Hepatocyte (in vitro differentiated cells): ENCODE measurements at regions not wholly inside any gene's neighbourhood (a gene's known extent, or its start where the extent isn't known, plus 50 kb on each side); places are given as distances from the start of the nearest gene placed in this dataset.
"Not testable (repeated sequence)": the region's sequence is repeated elsewhere in the genome, so short reads cannot be mapped to it uniquely, and the experiment has no call there.

Experiments used
- DNase-seq: peaks from one replicate; pipeline ENCODE4 v3.0.0-alpha.2; 2016; ENCODE audit warnings: low spot score
- H2AFZ ChIP-seq: fragments of 200-600 bp; sonication (generic); 2 replicates; pipeline ENCODE4 v1.6.0; 2016; ENCODE audit warnings: antibody characterized with exemption, mild to moderate bottlenecking
- H3K27ac ChIP-seq: fragments of 200-600 bp; sonication (generic); 2 replicates; pipeline ENCODE4 v1.5.1; 2016; ENCODE audit warnings: mild to moderate bottlenecking
- H3K27me3 ChIP-seq: fragments of 200-600 bp; sonication (generic); 2 replicates; pipeline ENCODE4 v1.6.1; 2016
- H3K36me3 ChIP-seq: fragments of 200-600 bp; sonication (generic); replicated peaks from 2 replicates; pipeline ENCODE4 v1.5.1; 2016; ENCODE audit warnings: low read depth; ENCODE audit not compliant: insufficient read depth
- H3K4me1 ChIP-seq: fragments of 200-600 bp; sonication (generic); 2 replicates; pipeline ENCODE4 v1.5.1; 2016; ENCODE audit warnings: mild to moderate bottlenecking, moderate library complexity; ENCODE audit not compliant: insufficient read depth
- H3K4me2 ChIP-seq: fragments of 200-600 bp; sonication (generic); 2 replicates; pipeline ENCODE4 v1.6.0; 2016
- H3K4me3 ChIP-seq: fragments of 200-600 bp; sonication (generic); 2 replicates; pipeline ENCODE4 v1.5.1; 2016; ENCODE audit warnings: mild to moderate bottlenecking
- H3K79me2 ChIP-seq: fragments of 200-600 bp; sonication (generic); 2 replicates; pipeline ENCODE4 v1.6.0; 2017; ENCODE audit warnings: mild to moderate bottlenecking
- H3K9me2 ChIP-seq: fragments of 200-600 bp; sonication (generic); replicated peaks from 2 replicates; pipeline ENCODE4 v1.6.0; 2017; ENCODE audit warnings: mild to moderate bottlenecking; ENCODE audit not compliant: insufficient read depth
- H3K9me3 ChIP-seq: fragments of 200-600 bp; sonication (generic); 2 replicates; pipeline ENCODE4 v1.5.1; 2016; ENCODE audit warnings: low read depth, mild to moderate bottlenecking
- H4K20me1 ChIP-seq: fragments of 200-600 bp; sonication (generic); 2 replicates; pipeline ENCODE4 v1.6.0; 2016; ENCODE audit warnings: mild to moderate bottlenecking; ENCODE audit not compliant: insufficient read depth, poor library complexity, severe bottlenecking
- CTCF ChIP-seq: fragments of 200-600 bp; sonication (generic); IDR thresholded peaks from 2 replicates; pipeline ENCODE4 v1.5.1; 2016; ENCODE audit warnings: antibody characterized with exemption, mild to moderate bottlenecking; ENCODE audit not compliant: poor library complexity
- EZH2 ChIP-seq: fragments of 200-600 bp; sonication (generic); IDR thresholded peaks from 2 replicates; pipeline ENCODE4 v1.6.1; 2016; ENCODE audit warnings: antibody characterized with exemption, mild to moderate bottlenecking, borderline replicate concordance
- EZH2phosphoT487 ChIP-seq: fragments of 200-600 bp; sonication (generic); IDR thresholded peaks from one replicate; pipeline ENCODE4 v1.6.1; 2018; ENCODE audit warnings: antibody characterized with exemption, mild to moderate bottlenecking, low read depth, moderate library complexity; ENCODE audit not compliant: unreplicated experiment, severe bottlenecking
- WGBS: methylation state at CpG from one replicate; pipeline ENCODE4 v1.1.6; 2016; ENCODE audit warnings: low lambda C conversion rate; ENCODE audit errors: missing lambda C conversion rate; 5-methylcytosine and 5-hydroxymethylcytosine counted together

- no peak for DNase-seq
- no peaks in the 10 kb centered on the region for H3K79me2 ChIP-seq
- 100% methylated on average over 1 of the region's 1 CpG for WGBS
Observed at GRCh38 chr16:9014389-9014788, 50.7 kb upstream of the USP7 start.

GRCh38 chr16:9015489-9015888 is 51.8 kb upstream of the USP7 start:
- H3K27ac ChIP-seq: no peak overlapping the region
- WGBS: 88% methylated on average over 10 of the region's 10 CpGs
- H3K4me3 ChIP-seq: no peak overlapping the region
- no peaks in the 10 kb centered on the region for H3K9me2 ChIP-seq
- H4K20me1 ChIP-seq: no peaks in the 10 kb centered on the region
- H3K79me2 ChIP-seq: no peaks in the 10 kb centered on the region
- H3K4me1 ChIP-seq: no peaks in the 10 kb centered on the region
- TF ChIP-seq EZH2phosphoT487: no peak
- no peak for TF ChIP-seq CTCF
- no peak for TF ChIP-seq EZH2
- no peaks in the 10 kb centered on the region for H3K36me3 ChIP-seq
- H3K4me2 ChIP-seq: no peak overlapping the region
- no peak for DNase-seq
- no peak overlapping the region for H2AFZ ChIP-seq
- no peaks in the 10 kb centered on the region for H3K27me3 ChIP-seq
- H3K9me3 ChIP-seq: no peaks in the 10 kb centered on the region

More at GRCh38 chr16:9014389-9014788, 50.7 kb upstream of the USP7 start:
- no peaks in the 10 kb centered on the region for H3K36me3 ChIP-seq
- H3K27me3 ChIP-seq: no peaks in the 10 kb centered on the region
- no peak overlapping the region for H3K4me2 ChIP-seq
- H3K9me3 ChIP-seq: no peaks in the 10 kb centered on the region
- H3K4me1 ChIP-seq: no peaks in the 10 kb centered on the region
- H3K27ac ChIP-seq: no peak overlapping the region
- TF ChIP-seq EZH2 (no peak), EZH2phosphoT487 (no peak), CTCF (no peak)
- H3K4me3 ChIP-seq: no peak overlapping the region
- no peaks in the 10 kb centered on the region for H4K20me1 ChIP-seq
- no peaks in the 10 kb centered on the region for H3K9me2 ChIP-seq
- H2AFZ ChIP-seq: no peak overlapping the region

GRCh38 chr16:9016005-9016404 is 52.3 kb upstream of the USP7 start:
- H3K4me3 ChIP-seq, H3K36me3 ChIP-seq, H4K20me1 ChIP-seq, H3K4me1 ChIP-seq, H3K9me3 ChIP-seq, H3K27ac ChIP-seq, H3K79me2 ChIP-seq, H3K4me2 ChIP-seq, H3K9me2 ChIP-seq, DNase-seq, H2AFZ ChIP-seq, H3K27me3 ChIP-seq: not testable (repeated sequence)
- WGBS: 94% methylated on average over 1 of the region's 1 CpG

- no peaks in the 10 kb centered on the region for H3K36me3 ChIP-seq
- H3K79me2 ChIP-seq: no peaks in the 10 kb centered on the region
- 79% methylated on average over 3 of the region's 3 CpGs for WGBS
- no peak overlapping the region for H2AFZ ChIP-seq
- no peaks in the 10 kb centered on the region for H3K27me3 ChIP-seq
- no peak overlapping the region for H3K27ac ChIP-seq
- DNase-seq: no peak
- no peaks in the 10 kb centered on the region for H4K20me1 ChIP-seq
- no peaks in the 10 kb centered on the region for H3K9me2 ChIP-seq
- TF ChIP-seq CTCF: no peak
- TF ChIP-seq EZH2: no peak
- TF ChIP-seq EZH2phosphoT487: no peak
- no peak overlapping the region for H3K4me2 ChIP-seq
- H3K9me3 ChIP-seq: no peaks in the 10 kb centered on the region
- H3K4me1 ChIP-seq: no peaks in the 10 kb centered on the region
- no peak overlapping the region for H3K4me3 ChIP-seq
Observed at GRCh38 chr16:9016824-9017223, 53.1 kb upstream of the USP7 start.
